ENCODE measurements at regions not wholly inside any gene's neighbourhood (a gene's known extent, or its start where the extent isn't known, plus 50 kb on each side); places are given as distances from the start of the nearest gene placed in this dataset.

GRCh38 chr13:34628209-34628682 lies 313.8 kb upstream of the NBEA start:
- DNase-seq (ENCODE audit: low read depth) = no peak

GRCh38 chr13:34634448-34634847 lies 307.6 kb upstream of the NBEA start:
- DNase-seq (ENCODE audit: low read depth) = no peak

GRCh38 chr13:34637138-34637537 lies 304.9 kb upstream of the NBEA start:
- no peak for DNase-seq (ENCODE audit: low read depth)

- DNase-seq (ENCODE audit: low read depth) = no peak
These were observed 304.4 kb upstream of the NBEA start for GRCh38 chr13:34637636-34638035.

GRCh38 chr13:34638897-34639296 lies 303.2 kb upstream of the NBEA start:
- DNase-seq (ENCODE audit: low read depth) = no peak

- DNase-seq (ENCODE audit: low read depth) = no peak
These were observed 301.7 kb upstream of the NBEA start for GRCh38 chr13:34640179-34640992.

- DNase-seq (ENCODE audit: low read depth) = no peak
These were observed 301.1 kb upstream of the NBEA start for GRCh38 chr13:34640993-34641330.

GRCh38 chr13:34647379-34648150 lies 294.5 kb upstream of the NBEA start:
- no peak for DNase-seq (ENCODE audit: low read depth)

- DNase-seq (ENCODE audit: low read depth) = peak; percentile 5
These were observed 287.9 kb upstream of the NBEA start for GRCh38 chr13:34654203-34654602.

- DNase-seq (ENCODE audit: low read depth) = no peak
These were observed 287.4 kb upstream of the NBEA start for GRCh38 chr13:34654647-34655046.

GRCh38 chr13:34655554-34655953 lies 286.5 kb upstream of the NBEA start:
- DNase-seq (ENCODE audit: low read depth) = no peak

- DNase-seq (ENCODE audit: low read depth) = peak; percentile 25
These were observed 284.4 kb upstream of the NBEA start for GRCh38 chr13:34657716-34658115.

- no peak for DNase-seq (ENCODE audit: low read depth)
These were observed 274.5 kb upstream of the NBEA start for GRCh38 chr13:34667286-34668218.

- no peak for DNase-seq (ENCODE audit: low read depth)
These were observed 270.9 kb upstream of the NBEA start for GRCh38 chr13:34671137-34671536.

GRCh38 chr13:34672631-34673030 lies 269.4 kb upstream of the NBEA start:
- no peak for DNase-seq (ENCODE audit: low read depth)

- DNase-seq (ENCODE audit: low read depth) = no peak
These were observed 266.4 kb upstream of the NBEA start for GRCh38 chr13:34675626-34676025.

GRCh38 chr13:34678154-34678553 lies 263.9 kb upstream of the NBEA start:
- DNase-seq (ENCODE audit: low read depth) = peak; percentile 63

GRCh38 chr13:34681405-34681955 lies 260.6 kb upstream of the NBEA start:
- no peak for DNase-seq (ENCODE audit: low read depth)

- no peak for DNase-seq (ENCODE audit: low read depth)
These were observed 247.0 kb upstream of the NBEA start for GRCh38 chr13:34695063-34695462.

- DNase-seq (ENCODE audit: low read depth) = no peak
These were observed 245.8 kb upstream of the NBEA start for GRCh38 chr13:34696296-34696695.

GRCh38 chr13:34696741-34697140 lies 245.3 kb upstream of the NBEA start:
- DNase-seq (ENCODE audit: low read depth) = no peak

- peak; percentile 31 for DNase-seq (ENCODE audit: low read depth)
These were observed 243.1 kb upstream of the NBEA start for GRCh38 chr13:34698945-34699344.
